AG09309 (cell line): ENCODE measurements at regions not wholly inside any gene's neighbourhood (a gene's known extent, or its start where the extent isn't known, plus 50 kb on each side); places are given as distances from the start of the nearest gene placed in this dataset.

Experiments
- DNase-seq: peaks from one replicate; pipeline ENCODE4 v3.0.0-alpha.2; 2010; ENCODE audit warnings: low read depth
- H3K4me3 ChIP-seq: 2 replicates; pipeline ENCODE4 v1.5.1; 2011; ENCODE audit warnings: mild to moderate bottlenecking, low read depth, low read length, moderate library complexity; ENCODE audit not compliant: control insufficient read depth
- TF ChIP-seq, protein P1 (sequence below): IDR thresholded peaks from 2 replicates; pipeline ENCODE4 v1.5.1; 2011; ENCODE audit warnings: mild to moderate bottlenecking, low read depth, low read length, inconsistent platforms; ENCODE audit not compliant: insufficient read depth, control insufficient read depth; ENCODE audit errors: missing control alignments

DNA sequence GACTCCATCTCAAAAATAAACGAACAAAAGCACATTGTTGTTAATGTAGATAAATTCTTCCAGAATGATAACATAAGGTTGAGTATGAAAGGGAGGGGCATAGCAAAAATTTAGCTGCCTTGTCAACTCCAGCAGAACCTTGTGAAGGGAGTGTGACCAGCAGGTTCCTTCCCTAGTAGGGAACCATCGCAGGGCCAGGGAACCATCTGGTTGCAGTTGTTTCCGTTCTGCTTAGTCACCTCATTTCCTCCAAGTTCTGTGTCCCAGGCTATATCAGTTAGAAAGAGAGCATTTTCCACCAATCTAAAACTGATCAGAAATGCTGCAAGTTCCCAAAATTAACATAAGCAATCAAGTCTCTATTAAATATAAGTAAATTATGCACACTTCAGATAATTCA lies 126.7 kb upstream of the BLID start:
- H3K4me3 ChIP-seq = no peak overlapping the region
- TF ChIP-seq, protein P1, sequence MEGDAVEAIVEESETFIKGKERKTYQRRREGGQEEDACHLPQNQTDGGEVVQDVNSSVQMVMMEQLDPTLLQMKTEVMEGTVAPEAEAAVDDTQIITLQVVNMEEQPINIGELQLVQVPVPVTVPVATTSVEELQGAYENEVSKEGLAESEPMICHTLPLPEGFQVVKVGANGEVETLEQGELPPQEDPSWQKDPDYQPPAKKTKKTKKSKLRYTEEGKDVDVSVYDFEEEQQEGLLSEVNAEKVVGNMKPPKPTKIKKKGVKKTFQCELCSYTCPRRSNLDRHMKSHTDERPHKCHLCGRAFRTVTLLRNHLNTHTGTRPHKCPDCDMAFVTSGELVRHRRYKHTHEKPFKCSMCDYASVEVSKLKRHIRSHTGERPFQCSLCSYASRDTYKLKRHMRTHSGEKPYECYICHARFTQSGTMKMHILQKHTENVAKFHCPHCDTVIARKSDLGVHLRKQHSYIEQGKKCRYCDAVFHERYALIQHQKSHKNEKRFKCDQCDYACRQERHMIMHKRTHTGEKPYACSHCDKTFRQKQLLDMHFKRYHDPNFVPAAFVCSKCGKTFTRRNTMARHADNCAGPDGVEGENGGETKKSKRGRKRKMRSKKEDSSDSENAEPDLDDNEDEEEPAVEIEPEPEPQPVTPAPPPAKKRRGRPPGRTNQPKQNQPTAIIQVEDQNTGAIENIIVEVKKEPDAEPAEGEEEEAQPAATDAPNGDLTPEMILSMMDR = no peak
- no peak for DNase-seq

DNA sequence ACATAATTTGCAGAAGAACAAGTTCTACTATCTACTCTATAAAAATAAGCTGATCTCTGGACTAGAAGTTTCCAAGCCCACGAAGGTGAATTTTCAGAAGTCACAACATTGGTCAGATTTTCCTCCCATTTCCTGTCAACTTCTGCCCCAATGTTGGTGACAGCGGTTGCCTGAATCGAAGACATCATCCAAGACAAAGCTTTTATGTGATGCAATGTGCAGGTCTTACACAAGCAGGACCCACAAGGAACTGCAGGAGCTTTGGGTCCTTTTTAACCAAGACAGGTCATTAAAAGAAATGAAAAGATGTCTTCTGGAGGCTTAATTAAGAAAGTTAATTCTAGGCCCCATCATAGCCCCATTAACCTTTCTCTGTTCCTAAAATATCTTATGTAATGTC lies 125.6 kb upstream of the BLID start:
- H3K4me3 ChIP-seq = no peak overlapping the region
- no peak for DNase-seq
- TF ChIP-seq, protein P1 = no peak

DNA sequence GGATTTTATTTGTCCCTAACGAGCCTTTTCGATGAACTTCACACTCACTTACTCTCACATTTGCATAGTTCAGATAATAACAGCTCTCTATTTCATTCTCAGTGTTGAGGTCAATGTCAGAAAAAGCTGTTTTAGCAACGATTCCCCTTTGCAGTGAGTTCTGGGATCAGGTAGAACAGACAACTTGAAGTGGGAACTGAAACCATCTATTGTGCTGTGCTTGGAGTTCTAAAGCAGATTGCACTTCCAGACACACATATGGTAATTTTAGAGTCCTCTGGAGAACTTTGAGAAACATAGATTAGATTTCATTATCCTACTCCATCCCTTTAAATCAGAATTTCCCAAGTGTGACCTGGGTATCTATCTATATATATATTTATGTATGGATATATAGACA lies 124.6 kb upstream of the BLID start:
- no peak overlapping the region for H3K4me3 ChIP-seq
- TF ChIP-seq, protein P1 = no peak
- no peak for DNase-seq

DNA sequence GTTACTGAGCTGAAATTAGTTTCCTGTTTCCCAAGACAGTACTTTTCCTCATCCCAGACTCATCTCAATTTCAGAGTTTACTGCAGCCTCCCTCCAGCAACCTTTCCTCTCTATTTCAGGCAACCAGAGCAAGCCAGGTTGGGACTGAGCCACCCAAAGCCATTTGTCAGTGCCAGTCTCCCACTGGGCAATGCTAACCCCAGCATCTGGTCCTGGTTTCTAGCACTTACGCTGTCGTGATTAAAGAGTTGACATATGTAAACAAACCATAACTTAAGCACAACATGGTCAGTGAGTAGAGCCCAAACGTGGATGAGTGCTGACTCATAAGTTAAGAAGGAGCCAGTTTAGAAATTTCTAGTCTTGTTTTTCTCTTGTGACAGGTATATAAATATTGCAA lies 119.6 kb upstream of the BLID start:
- H3K4me3 ChIP-seq = no peak overlapping the region
- TF ChIP-seq, protein P1 = no peak
- peak; percentile 94 for DNase-seq

DNA sequence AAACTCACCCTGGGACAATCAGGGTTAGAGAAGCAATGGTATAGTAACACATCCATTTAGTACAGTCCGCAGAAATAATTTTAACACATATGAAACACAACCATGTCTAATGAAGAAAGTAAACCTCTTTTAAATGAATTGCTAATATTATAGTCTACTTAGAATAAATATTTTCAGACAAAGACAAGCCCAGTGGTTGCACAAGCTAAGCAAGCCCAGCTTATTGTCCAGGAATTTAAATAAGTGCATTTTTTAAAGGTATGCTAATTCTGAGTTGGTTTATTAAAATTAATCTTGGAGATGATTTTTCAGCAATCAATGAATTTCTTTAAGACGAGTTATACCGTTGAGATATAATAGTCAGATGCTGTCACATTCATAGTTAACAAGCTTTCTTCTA lies 118.8 kb upstream of the BLID start:
- no peak overlapping the region for H3K4me3 ChIP-seq
- no peak for DNase-seq
- TF ChIP-seq, protein P1 = no peak

DNA sequence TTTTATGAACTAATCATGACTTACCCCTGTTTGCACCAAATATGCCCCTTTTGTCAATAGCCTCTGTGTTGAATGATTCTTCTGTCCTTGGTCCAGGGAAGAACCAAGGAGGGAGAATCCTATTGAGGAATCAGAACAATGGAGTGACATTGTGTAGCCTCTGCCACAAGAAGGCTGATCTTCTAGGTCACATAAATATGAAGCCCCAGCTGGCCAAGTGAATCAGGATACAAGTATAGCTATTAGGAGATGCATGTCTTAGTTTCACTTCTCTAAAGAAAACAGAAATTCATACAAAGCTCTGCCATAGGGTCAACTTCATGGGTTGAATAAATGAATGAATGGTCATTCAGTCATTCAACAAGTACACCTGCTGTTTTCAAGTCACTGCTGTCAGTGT lies 118.2 kb upstream of the BLID start:
- DNase-seq = no peak
- H3K4me3 ChIP-seq = no peak overlapping the region
- TF ChIP-seq, protein P1 = no peak

DNA sequence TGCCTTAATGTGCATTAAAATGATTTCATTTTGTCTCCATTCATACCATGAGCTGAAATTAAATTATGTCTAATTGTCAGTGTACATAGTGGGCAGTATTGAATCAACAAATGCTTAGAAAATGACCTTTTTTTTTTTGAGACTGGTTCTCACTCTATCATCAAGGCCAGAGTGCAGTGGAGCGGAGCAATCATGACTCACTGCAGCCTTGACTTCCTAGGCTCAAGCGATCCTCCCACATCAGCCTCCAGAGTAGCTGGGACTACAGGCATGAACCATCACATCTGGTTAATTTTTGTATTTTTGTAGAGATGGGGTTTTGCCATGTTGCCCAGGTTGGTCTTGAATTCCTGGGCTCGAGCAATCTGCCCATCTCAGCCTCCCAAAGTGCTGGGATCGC lies 117.0 kb upstream of the BLID start:
- no peak overlapping the region for H3K4me3 ChIP-seq
- DNase-seq = no peak
- TF ChIP-seq, protein P1 = no peak
